Fibroblast of upper back skin (primary cell): ENCODE measurements at regions not wholly inside any gene's neighbourhood (a gene's known extent, or its start where the extent isn't known, plus 50 kb on each side); places are given as distances from the start of the nearest gene placed in this dataset.
A peak's percentile ranks its signal among the peaks of the same experiment; 100 is the strongest.
"Not testable (repeated sequence)": the region's sequence is repeated elsewhere in the genome, so short reads cannot be mapped to it uniquely, and the experiment has no call there.

ENCODE experiments used
- DNase-seq: peaks from one replicate; pipeline ENCODE4 v3.0.0-alpha.2; 2013

GRCh38 chr3:88703501-88704059 lies 403.8 kb upstream of the EPHA3 start:
- peak; percentile 25 for DNase-seq

DNA sequence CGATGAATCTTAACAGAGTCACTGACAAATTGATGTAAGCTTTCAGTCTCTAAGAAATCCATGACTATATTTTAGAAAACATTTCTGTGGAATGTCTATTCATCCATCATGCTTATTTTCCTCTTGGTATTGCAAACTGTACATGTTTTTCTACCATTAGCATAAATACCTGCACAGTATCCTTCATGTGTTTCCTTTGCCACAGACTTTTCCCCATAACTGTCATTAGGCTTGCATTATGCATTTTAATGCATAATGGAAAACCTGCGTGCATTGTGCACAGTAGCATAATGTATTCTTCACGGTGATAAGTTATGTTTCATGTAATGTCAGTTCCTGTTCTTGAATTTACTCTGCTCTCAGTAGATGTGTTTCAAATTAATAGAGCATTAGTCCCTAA lies 403.1 kb upstream of the EPHA3 start:
- no peak for DNase-seq

DNA sequence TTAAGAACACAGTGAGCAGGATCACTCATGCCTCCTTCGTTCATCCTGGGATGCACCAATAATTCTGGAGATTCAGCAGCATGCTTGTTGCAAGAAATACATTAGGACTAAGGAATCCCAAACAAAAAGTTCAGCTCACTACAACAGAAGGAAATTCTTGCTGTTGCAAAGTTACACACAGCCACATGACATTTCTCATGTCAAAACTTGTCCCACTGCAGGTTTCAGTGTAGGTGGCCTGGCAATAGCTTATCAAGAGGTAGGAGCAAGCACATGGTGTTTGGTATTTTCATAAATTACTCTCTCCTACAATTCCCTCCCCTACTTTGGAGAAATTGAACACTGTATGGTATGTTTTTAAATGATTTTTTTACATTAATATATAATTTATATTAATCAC lies 399.6 kb upstream of the EPHA3 start:
- DNase-seq = no peak

- no peak for DNase-seq
Observed at GRCh38 chr3:88712552-88712951, 394.9 kb upstream of the EPHA3 start.

GRCh38 chr3:88713233-88713691 lies 394.2 kb upstream of the EPHA3 start:
- peak; percentile 95 for DNase-seq

DNA sequence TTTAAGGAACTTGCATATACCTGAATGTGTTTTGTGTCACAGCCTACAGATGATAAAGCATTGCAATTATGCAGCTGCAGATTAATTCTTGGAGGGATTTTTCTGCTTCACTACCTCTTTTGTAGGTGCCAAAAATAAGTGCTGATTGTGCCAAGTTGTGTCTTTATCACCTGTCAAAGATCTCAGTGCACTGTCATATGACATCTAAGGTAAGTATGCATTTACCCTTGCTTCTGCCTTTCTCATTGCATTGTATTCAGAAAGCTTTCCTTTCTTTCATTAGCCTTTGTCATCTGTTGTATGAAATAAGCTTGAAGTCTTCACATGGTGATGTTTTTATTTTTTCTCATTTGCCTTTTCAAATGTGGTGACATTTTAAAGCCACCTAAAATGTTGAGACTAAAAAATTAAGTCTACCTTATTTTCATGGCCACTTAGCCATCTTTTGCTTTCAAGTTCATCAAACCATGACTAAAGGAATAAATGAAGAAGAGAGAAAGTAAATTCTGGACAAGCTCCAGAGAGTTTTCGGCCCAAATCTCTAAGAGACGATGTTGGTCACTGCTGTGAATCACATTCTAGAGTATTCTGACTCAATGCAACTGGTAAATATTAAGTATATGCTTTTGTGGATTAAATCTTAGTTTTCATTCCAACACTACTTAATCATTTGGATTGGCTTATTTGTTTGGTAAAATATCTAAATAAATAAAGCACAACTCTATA lies 381.8 kb upstream of the EPHA3 start:
- DNase-seq = peak; percentile 30

- DNase-seq = no peak
Observed at GRCh38 chr3:88732186-88732585, 375.2 kb upstream of the EPHA3 start.

- peak; percentile 83 for DNase-seq
Observed at GRCh38 chr3:88742106-88742505, 365.3 kb upstream of the EPHA3 start.

- no peak for DNase-seq
Observed at GRCh38 chr3:88742674-88743507, 364.5 kb upstream of the EPHA3 start.

DNA sequence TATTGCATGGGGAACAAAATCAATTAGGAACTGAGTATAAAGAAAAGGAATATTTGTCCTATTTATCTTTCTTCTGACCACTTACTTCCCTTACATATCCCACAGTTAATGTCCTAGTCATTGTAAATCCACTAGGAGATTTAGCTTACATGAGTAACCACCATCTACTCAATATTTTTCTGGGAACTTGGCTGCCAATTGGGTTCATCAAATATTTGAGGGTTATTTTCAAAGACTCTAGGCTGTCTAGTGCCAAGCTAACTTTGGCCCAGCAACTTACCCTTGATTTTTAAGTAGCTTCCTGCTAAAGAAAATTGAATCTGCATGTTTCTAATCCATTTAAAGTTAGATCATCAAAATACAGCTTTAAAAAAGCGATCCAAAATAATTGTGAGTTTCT lies 362.5 kb upstream of the EPHA3 start:
- DNase-seq = peak; percentile 55

DNA sequence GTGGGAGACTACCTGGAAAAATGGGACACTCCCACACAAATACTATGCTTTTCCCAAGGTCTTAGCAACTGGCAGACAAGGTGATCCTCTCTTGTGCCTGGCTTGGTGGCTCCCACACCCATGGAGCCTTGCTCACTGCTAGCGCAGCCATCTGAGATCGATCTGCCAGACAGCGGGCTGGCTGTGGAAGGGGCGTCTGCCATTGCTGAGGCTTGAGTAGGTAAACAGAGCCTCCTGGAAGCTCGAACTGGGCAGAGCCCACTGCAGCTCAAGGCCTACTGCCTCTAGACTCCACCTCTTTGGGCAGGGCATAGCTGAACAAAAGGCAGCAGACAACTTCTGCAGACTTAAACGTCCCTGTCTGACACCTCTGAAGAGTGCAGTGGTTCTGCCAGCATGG lies 360.3 kb upstream of the EPHA3 start:
- DNase-seq = not testable (repeated sequence)

DNA sequence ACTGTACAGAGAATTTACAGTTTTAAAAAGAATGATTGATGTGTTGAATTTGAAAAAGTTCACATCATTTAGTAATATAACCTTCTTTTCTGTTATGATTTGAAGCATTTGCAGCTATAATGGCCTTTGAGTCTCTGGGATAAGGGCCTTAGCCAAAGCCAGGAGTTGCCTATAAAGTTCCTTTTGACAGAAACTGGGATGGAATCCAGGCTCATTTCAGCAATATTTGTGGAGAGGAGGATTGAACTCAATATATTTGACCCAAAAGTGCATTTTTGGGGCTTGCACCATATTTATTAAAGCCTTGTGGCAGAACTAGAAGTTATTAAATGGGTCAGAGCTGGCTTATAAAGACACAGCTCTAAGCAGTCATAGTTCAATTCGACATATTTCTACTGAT lies 348.7 kb upstream of the EPHA3 start:
- peak; percentile 84 for DNase-seq

DNA sequence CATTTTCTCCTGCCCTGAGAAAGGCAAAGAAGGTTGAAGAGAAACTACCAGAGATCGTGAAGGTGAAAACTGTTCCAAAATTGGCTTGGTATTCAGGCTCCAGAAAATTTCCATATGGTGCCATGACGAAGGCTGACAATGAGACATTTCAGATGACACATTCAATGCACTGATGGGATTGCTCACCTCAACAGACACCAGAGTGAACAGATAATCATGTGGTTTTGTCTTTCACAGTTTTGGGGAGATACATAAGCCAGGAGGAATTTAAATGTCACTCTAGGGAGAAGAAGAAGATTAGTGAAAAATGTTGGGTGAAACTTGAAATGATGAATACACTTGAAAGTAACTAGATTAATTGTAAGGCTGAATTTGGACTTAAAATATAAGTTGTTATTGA lies 339.7 kb upstream of the EPHA3 start:
- peak; percentile 87 for DNase-seq

DNA sequence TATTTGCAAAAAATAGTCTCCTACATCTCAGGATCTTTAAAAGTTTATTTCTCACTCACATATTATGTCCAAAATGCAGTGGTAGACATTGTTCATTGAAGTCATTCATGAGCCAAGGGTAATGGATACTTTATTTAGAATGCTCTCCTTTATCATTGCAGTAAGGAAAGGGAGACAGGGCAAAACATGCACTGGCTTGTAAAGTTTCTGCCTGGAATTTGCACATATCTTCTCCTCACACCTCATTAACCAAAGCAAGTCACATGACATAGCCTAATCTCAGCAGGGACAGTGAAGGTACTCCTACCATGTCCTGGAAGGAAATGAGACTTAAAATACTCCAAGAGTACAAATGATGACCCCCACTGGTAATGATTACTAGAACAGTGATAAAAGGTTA lies 333.7 kb upstream of the EPHA3 start:
- no peak for DNase-seq

- DNase-seq = no peak
Observed at GRCh38 chr3:88775026-88775690, 332.3 kb upstream of the EPHA3 start.

DNA sequence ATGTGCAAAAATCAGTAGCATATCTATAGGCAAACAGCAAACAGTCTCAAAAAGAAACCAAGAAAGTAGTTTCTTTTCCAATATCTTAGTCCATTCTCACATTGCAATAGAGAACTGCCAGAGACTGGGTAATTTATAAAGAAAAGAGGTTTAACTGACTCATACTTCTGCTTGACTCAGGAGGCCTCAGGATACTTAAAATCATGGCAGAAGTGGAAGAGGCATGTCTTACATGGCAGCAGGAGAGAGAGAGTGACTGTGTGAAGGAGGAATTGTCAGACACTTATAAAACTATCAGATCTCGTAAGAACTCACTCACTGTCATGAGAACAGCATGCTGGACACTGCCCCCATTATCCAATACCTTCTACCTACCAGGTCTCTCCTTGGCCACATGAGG lies 327.9 kb upstream of the EPHA3 start:
- DNase-seq = peak; percentile 15

- no peak for DNase-seq
Observed at GRCh38 chr3:88784925-88785324, 322.5 kb upstream of the EPHA3 start.

GRCh38 chr3:88785841-88786240 lies 321.6 kb upstream of the EPHA3 start:
- DNase-seq = no peak

- DNase-seq = no peak
Observed at GRCh38 chr3:88795503-88795902, 311.9 kb upstream of the EPHA3 start.

DNA sequence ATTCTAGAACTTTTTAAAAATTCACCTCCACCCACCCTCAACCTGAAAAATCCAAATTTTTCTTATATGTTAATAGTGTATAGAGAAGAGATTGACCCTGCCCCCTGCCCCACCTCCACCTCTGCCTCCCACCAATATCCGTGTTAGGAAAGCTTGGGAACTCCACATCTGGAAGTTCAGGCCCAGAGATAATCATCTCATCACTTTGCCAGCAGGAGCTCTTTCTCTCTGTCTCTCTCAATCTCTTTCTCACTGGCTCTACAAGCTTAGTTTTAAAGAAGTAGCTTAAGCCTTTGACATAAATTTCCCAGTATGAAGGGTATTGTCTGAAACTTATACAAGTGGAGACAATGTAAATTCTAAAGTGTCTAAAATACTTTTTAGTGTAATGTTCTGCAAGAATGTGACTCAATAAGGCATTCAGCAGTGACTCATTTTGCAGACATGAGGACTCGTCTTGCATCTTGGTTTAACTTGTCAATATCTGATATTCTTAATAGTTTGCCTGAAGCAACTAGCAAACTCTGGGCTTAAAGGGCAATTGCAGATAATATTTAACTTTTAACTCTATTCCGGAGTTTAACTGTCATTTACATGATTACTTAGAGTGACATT lies 299.8 kb upstream of the EPHA3 start:
- peak; percentile 92 for DNase-seq

GRCh38 chr3:88809993-88810392 lies 297.4 kb upstream of the EPHA3 start:
- DNase-seq = peak; percentile 53

DNA sequence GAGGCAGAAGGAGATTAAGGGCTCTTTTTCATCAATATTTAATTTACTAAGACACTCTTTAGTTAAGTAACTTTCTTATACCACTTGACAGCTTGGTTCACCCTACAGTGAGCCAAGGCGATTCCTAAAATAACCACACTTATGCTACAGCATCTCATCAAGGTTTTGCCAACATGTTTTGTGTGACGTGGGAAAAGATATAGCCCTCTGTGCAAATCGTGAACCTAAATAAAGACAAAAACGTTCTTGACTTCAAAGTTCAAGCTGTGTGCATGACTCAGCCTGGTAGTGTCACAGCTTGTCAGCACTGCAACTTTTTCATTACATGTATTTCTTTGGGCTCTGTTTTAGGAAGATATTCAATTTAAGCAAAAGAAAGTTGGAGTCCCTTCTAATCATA lies 297.0 kb upstream of the EPHA3 start:
- DNase-seq = peak; percentile 44

DNA sequence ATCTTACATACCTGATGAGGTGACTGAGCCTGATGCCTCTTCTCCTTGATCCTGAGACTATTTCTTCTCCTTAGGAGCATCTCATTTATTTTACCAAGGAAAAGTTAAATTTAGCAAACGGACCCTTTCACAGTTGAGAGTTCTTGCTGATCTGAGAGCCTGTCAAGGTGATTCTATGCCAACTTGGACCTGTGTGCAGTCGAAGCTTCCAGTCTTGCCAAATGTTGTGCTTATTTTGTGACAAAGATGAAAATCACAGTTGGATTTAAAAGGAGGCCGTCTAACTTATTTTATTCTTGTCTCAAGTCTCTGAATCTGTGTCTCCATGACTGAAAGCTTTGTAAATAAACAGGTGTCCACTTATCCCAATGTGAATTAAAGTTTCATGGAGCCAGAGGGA lies 296.3 kb upstream of the EPHA3 start:
- no peak for DNase-seq
